ENCODE measurements at regions not wholly inside any gene's neighbourhood (a gene's known extent, or its start where the extent isn't known, plus 50 kb on each side); places are given as distances from the start of the nearest gene placed in this dataset.

GRCh38 chr2:12217175-12217574 is 470.7 kb downstream of the LPIN1 start:
- POLR2A ChIA-PET = no interaction called here
- CTCF ChIA-PET = no interaction called here

- CTCF ChIA-PET = no interaction called here
- POLR2A ChIA-PET = no interaction called here
These were observed 473.3 kb downstream of the LPIN1 start for GRCh38 chr2:12219761-12220160.

- ChIA-PET CTCF (no interaction called here), POLR2A (no interaction called here)
These were observed 475.2 kb downstream of the LPIN1 start for GRCh38 chr2:12221584-12221983.

GRCh38 chr2:12222554-12222953 is 476.1 kb downstream of the LPIN1 start:
- CTCF ChIA-PET = no interaction called here
- POLR2A ChIA-PET = no interaction called here

GRCh38 chr2:12223732-12224131 is 477.3 kb downstream of the LPIN1 start:
- CTCF ChIA-PET = no interaction called here
- POLR2A ChIA-PET = no interaction called here

- POLR2A ChIA-PET = no interaction called here
- CTCF ChIA-PET = no interaction called here
These were observed 480.2 kb downstream of the LPIN1 start for GRCh38 chr2:12226653-12227052.

GRCh38 chr2:12227941-12228608 is 481.6 kb downstream of the LPIN1 start:
- ChIA-PET POLR2A (no interaction called here), CTCF (no interaction called here)

GRCh38 chr2:12231288-12231687 is 484.9 kb downstream of the LPIN1 start:
- ChIA-PET CTCF (no interaction called here), POLR2A (no interaction called here)

GRCh38 chr2:12232876-12233275 is 483.9 kb upstream of the TRIB2 start:
- POLR2A ChIA-PET = no interaction called here

GRCh38 chr2:12236136-12236844 is 480.4 kb upstream of the TRIB2 start:
- POLR2A ChIA-PET = no interaction called here
- CTCF ChIA-PET = no interaction called here

More at GRCh38 chr2:12232876-12233275, 483.9 kb upstream of the TRIB2 start:
- CTCF ChIA-PET = no interaction called here

GRCh38 chr2:12240206-12240605 is 476.5 kb upstream of the TRIB2 start:
- CTCF ChIA-PET = no interaction called here

GRCh38 chr2:12243381-12243780 is 473.4 kb upstream of the TRIB2 start:
- POLR2A ChIA-PET = no interaction called here
- CTCF ChIA-PET = no interaction called here

More at GRCh38 chr2:12240206-12240605, 476.5 kb upstream of the TRIB2 start:
- POLR2A ChIA-PET = no interaction called here

- ChIA-PET CTCF (no interaction called here), POLR2A (no interaction called here)
These were observed 472.7 kb upstream of the TRIB2 start for GRCh38 chr2:12244070-12244469.

- POLR2A ChIA-PET = no interaction called here
These were observed 465.6 kb upstream of the TRIB2 start for GRCh38 chr2:12251121-12251520.

GRCh38 chr2:12251749-12252148 is 465.0 kb upstream of the TRIB2 start:
- CTCF ChIA-PET = no interaction called here
- POLR2A ChIA-PET = no interaction called here

More at GRCh38 chr2:12251121-12251520, 465.6 kb upstream of the TRIB2 start:
- CTCF ChIA-PET = no interaction called here

GRCh38 chr2:12253167-12253778 is 463.5 kb upstream of the TRIB2 start:
- CTCF ChIA-PET = no interaction called here
- POLR2A ChIA-PET = no interaction called here

GRCh38 chr2:12254280-12254860 is 462.4 kb upstream of the TRIB2 start:
- ChIA-PET CTCF (no interaction called here), POLR2A (no interaction called here)

- CTCF ChIA-PET = no interaction called here
These were observed 460.5 kb upstream of the TRIB2 start for GRCh38 chr2:12256206-12256605.

GRCh38 chr2:12257476-12257875 is 459.3 kb upstream of the TRIB2 start:
- CTCF ChIA-PET = interaction anchor here (0.6 kb wide), 1 partner anchor 137 kb away, joined by 3 read pairs; no protein-coding TSS in a partner anchor
- POLR2A ChIA-PET = no interaction called here

More at GRCh38 chr2:12256206-12256605, 460.5 kb upstream of the TRIB2 start:
- POLR2A ChIA-PET = no interaction called here

- ChIA-PET POLR2A (no interaction called here), CTCF (no interaction called here)
These were observed 457.2 kb upstream of the TRIB2 start for GRCh38 chr2:12259493-12259892.

- ChIA-PET CTCF (no interaction called here), POLR2A (no interaction called here)
These were observed 454.6 kb upstream of the TRIB2 start for GRCh38 chr2:12261986-12262680.

Measured in activated CD8-positive, alpha-beta memory T cell treated with anti-CD3 and anti-CD28 coated beads for 36 hours (primary cell).